GM12878 (cell line): ENCODE measurements at regions not wholly inside any gene's neighbourhood (a gene's known extent, or its start where the extent isn't known, plus 50 kb on each side); places are given as distances from the start of the nearest gene placed in this dataset.

Experiments
- EP300 ChIP-seq, 2 experiments: fragments of 150-350 bp in 1 of 2; IDR thresholded peaks; 2 replicates each; pipeline ENCODE4 v1.6.1; 2011 to 2012; ENCODE audit warnings: low read depth in 2 of 2, low read length in 2 of 2, borderline replicate concordance in 1 of 2, improper control_type of control experiment in 1 of 2, inconsistent platforms in 1 of 2; ENCODE audit not compliant: control insufficient read depth in 1 of 2
- MTA2 ChIP-seq: fragments of 450-650 bp; IDR thresholded peaks from 2 replicates; pipeline ENCODE4 v1.6.1; 2016; ENCODE audit warnings: low read depth, mild to moderate bottlenecking, moderate library complexity
- PAX8 ChIP-seq: fragments of 450-650 bp; IDR thresholded peaks from 2 replicates; pipeline ENCODE4 v1.6.1; 2017; ENCODE audit warnings: mild to moderate bottlenecking, moderate library complexity
- RBBP5 ChIP-seq: fragments of 200-600 bp; sonication (generic); conservative IDR thresholded peaks from 2 replicates; pipeline ENCODE4 v1.6.1; 2016

GRCh38 chr12:86565038-86565437 is 308.8 kb upstream of the MGAT4C start:
- TF ChIP-seq EP300 (IDR thresholded peaks at IDR 0.05; ENCODE audit: borderline replicate concordance in 1 of 2, control insufficient read depth in 1 of 2, low read depth in 2 of 2, low read length in 2 of 2) (no peak), PAX8 (no peak), RBBP5 (no peak), MTA2 (no peak)
